Cardiac fibroblast (primary cell): ENCODE measurements at regions not wholly inside any gene's neighbourhood (a gene's known extent, or its start where the extent isn't known, plus 50 kb on each side); places are given as distances from the start of the nearest gene placed in this dataset.

Experiments used
- DNase-seq, 2 donors: peaks; one replicate each; pipeline versions ENCODE4 v3.0.0 to v3.0.0-alpha.2; 2010; ENCODE audit warnings: low read depth in 2 of 2
- H3K4me3 ChIP-seq, 2 donors: replicated peaks in 1 of 2; 1 replicate in 1 of 2; 2 replicates in 1 of 2; pipeline ENCODE4 v1.5.1; 2011; ENCODE audit warnings: low read depth in 2 of 2, low read length in 2 of 2, mild to moderate bottlenecking in 2 of 2, moderate library complexity in 1 of 2
- TF ChIP-seq, protein P1 (sequence below): IDR thresholded peaks from one replicate; pipeline ENCODE4 v1.5.1; 2011; ENCODE audit warnings: low read depth, mild to moderate bottlenecking, low read length, inconsistent platforms

DNA sequence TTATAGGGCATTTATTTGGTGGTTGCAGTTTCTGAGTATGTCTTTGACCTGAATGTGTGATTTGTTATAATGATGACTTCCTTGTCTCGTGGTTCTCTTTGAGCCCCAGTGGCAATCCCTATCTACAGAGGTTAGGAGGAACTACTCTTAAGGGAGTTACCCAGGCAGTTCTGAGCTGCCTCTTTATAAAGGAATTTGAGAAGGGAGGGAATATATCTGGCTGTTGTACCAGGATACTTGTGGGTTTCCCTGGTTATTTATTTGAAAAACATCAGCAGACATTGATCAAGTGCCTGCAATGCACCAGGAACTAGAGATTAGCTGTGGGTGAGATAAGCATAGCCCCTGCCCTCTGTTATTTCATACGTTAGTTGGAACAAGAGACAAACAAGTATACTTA lies 243.5 kb upstream of the ARHGAP20 start:
- no peak for DNase-seq
- H3K4me3 ChIP-seq = no peak overlapping the region
- TF ChIP-seq, protein P1, sequence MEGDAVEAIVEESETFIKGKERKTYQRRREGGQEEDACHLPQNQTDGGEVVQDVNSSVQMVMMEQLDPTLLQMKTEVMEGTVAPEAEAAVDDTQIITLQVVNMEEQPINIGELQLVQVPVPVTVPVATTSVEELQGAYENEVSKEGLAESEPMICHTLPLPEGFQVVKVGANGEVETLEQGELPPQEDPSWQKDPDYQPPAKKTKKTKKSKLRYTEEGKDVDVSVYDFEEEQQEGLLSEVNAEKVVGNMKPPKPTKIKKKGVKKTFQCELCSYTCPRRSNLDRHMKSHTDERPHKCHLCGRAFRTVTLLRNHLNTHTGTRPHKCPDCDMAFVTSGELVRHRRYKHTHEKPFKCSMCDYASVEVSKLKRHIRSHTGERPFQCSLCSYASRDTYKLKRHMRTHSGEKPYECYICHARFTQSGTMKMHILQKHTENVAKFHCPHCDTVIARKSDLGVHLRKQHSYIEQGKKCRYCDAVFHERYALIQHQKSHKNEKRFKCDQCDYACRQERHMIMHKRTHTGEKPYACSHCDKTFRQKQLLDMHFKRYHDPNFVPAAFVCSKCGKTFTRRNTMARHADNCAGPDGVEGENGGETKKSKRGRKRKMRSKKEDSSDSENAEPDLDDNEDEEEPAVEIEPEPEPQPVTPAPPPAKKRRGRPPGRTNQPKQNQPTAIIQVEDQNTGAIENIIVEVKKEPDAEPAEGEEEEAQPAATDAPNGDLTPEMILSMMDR = no peak

DNA sequence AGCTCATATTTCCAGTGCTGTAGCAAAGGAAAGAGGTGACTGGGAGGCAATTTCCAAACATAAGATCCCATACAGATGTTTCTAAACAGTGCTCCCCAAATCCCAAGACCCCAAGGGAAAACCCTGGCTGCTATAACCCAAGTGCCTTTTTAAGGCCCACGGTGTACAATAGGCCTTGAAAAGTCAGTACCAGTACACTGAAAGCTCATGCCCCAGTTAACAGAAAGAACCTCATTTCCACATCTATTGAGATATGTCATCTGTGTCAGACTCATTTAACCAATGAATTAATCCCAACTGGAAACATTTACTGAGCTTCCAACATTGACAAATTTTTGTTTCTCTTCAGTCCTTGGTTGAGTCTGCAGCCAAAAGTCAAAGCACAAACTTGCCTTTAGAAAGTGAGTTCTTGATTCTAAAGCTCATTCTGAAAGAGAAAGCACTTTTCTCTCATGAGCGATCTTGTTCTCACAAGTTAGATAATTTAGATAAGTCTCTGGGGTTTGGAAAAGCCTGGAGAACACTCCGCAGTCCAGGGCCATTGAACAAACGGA lies 239.8 kb upstream of the ARHGAP20 start:
- no peak for DNase-seq
- TF ChIP-seq, protein P1 = no peak
- no peak overlapping the region for H3K4me3 ChIP-seq

DNA sequence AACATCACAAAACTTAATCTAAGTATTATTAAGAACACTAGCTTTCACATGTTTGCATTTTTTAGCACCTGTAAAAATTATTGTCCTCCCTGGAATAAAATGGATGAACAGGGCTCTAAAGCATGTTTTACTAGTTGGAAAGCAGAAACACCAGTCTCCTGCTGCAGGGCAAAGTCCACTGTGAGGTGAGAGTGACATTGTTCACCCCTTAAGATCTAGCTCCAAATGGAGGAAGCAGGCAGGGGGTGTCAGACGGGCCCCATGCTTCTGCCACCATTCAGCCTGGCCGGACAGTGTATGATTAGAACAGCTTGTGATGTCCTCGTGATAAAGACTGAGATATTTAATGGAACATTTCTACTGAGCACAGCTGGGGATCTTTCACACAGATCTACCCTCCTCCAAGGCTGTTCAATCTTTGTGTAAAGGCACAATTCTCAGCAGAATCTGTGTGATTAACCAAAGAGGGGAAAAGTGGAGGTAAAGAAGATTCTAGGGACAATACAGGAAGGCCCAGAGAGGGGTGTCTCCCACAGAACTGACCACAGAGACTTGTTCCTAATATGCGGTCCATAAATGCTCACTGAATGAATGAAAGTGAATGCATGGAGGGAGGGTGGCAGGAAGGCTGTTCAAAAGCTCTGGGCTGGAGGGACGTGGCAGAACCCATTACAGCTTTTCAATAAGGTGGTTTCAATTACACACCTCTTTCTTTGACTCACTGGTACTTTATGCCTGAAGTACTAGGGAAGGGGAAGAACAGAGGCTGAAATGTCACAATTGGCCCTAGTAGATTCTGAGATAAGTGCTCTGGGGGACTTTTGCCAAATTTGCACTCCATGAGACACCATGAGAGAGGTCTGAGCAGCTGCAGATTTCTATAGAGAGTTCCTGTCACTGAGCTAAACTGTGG lies 239.1 kb upstream of the ARHGAP20 start:
- H3K4me3 ChIP-seq = no peak overlapping the region
- DNase-seq = no peak
- TF ChIP-seq, protein P1 = no peak

DNA sequence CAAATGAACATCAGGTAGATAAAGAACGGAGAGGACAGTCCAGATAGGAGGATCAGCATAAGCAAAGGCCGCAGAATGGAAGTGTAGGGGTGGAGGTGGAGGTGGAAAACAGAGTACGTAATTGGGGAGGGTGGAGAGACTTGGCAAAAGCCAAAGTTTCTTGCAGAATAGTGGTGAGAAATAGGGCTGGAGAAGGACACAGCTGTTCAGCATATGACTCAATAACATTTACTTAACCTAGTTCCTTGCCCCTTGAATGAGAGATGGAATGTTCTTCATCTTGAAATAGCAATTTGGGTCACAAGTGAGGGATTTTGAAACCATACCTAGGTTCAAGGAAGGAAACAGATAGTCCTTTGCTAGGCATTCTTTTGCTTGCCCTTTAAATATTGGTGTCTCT lies 235.9 kb upstream of the ARHGAP20 start:
- no peak overlapping the region for H3K4me3 ChIP-seq
- TF ChIP-seq, protein P1 = no peak
- peak; percentile 48 to 86 for DNase-seq

DNA sequence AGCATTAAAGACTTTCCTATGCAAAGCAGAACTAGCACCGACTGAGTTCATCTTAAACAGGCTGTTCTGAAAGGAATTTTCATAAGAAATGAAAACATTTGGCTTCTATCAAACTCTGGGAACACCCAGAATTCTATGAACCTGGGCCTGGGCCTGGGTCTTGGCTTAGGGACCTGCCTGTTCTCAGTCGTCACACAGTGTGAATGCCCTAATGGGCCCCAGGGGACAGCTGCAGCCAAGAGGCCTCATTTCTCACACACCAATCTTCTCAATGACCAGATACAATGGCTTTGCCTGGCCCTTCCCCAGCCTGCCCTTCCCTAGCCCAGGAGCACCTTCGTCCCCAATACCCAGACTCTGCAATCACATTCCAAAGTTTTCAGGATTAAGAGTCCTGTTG lies 234.9 kb upstream of the ARHGAP20 start:
- H3K4me3 ChIP-seq = no peak overlapping the region
- no peak for DNase-seq
- TF ChIP-seq, protein P1 = no peak

DNA sequence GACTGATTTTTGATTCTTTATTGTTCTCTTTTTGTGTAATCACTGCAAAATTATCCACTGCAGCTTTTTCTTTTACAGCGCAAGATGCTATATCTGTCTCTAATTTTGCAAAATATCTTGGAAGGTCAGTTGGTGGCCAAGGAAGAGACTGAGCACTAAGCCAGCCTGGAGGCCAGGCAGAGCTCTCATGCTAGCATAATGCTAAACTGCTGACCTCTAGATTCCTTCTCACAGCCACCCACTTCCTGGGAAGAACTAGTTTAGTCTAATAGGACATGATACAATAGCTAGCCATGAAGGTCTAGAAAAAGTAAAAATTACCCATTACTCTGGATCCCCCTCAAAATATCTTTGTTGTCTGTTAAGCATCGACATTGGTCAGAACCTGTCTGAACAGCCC lies 227.2 kb upstream of the ARHGAP20 start:
- DNase-seq = no peak
- TF ChIP-seq, protein P1 = no peak
- no peak overlapping the region for H3K4me3 ChIP-seq
